GM23338 (cell line): ENCODE measurements at regions not wholly inside any gene's neighbourhood (a gene's known extent, or its start where the extent isn't known, plus 50 kb on each side); places are given as distances from the start of the nearest gene placed in this dataset.

Experiments
- ATAC-seq: fragments of 200-7000 bp; cut with Tn5 transposase; 3 replicates; pipeline ENCODE4 v1.9.1; 2020
- DNase-seq: peaks from one replicate; pipeline ENCODE4 v3.0.0-alpha.2; 2015; ENCODE audit warnings: low spot score
- H2AFZ ChIP-seq: fragments of 200-600 bp; sonication (generic); 2 replicates; pipeline ENCODE4 v1.8.0; 2016; ENCODE audit warnings: antibody characterized with exemption, mild to moderate bottlenecking, moderate library complexity
- H3F3A ChIP-seq: fragments of 200-600 bp; sonication (generic); replicated peaks from 2 replicates; pipeline ENCODE4 v1.8.0; 2017; ENCODE audit warnings: antibody characterized with exemption, mixed run types, low read depth
- H3K27ac ChIP-seq: fragments of 200-600 bp; sonication (generic); 2 replicates; pipeline ENCODE4 v1.6.1; 2016; ENCODE audit warnings: low read depth
- H3K27me3 ChIP-seq: fragments of 200-600 bp; sonication (generic); 2 replicates; pipeline ENCODE4 v1.8.0; 2016; ENCODE audit warnings: mild to moderate bottlenecking, mixed run types, moderate library complexity; ENCODE audit not compliant: insufficient read depth
- H3K36me3 ChIP-seq: fragments of 200-600 bp; sonication (generic); 2 replicates; pipeline ENCODE4 v1.8.0; 2016; ENCODE audit warnings: mild to moderate bottlenecking; ENCODE audit not compliant: insufficient read depth
- H3K4me1 ChIP-seq: fragments of 200-600 bp; sonication (generic); 2 replicates; pipeline ENCODE4 v1.8.0; 2016; ENCODE audit warnings: mild to moderate bottlenecking, moderate library complexity; ENCODE audit not compliant: insufficient read depth
- H3K4me2 ChIP-seq: fragments of 200-600 bp; sonication (generic); 2 replicates; pipeline ENCODE4 v1.7.1; 2017; ENCODE audit warnings: mixed run types
- H3K4me3 ChIP-seq: fragments of 200-600 bp; sonication (generic); 2 replicates; pipeline ENCODE4 v1.6.1; 2016; ENCODE audit warnings: mixed run types
- H3K79me2 ChIP-seq: fragments of 200-600 bp; sonication (generic); replicated peaks from 2 replicates; pipeline ENCODE4 v1.8.0; 2017; ENCODE audit warnings: mild to moderate bottlenecking; ENCODE audit not compliant: insufficient read depth
- H3K9me2 ChIP-seq: fragments of 200-600 bp; sonication (generic); 2 replicates; pipeline ENCODE4 v1.8.0; 2017; ENCODE audit not compliant: insufficient read depth
- H4K20me1 ChIP-seq: fragments of 200-600 bp; sonication (generic); replicated peaks from 2 replicates; pipeline ENCODE4 v1.8.0; 2017; ENCODE audit warnings: mild to moderate bottlenecking; ENCODE audit not compliant: insufficient read depth
- H3K27ac Mint-ChIP-seq: 2 replicates; pipeline ENCODE4 v1.8.0; 2020; ENCODE audit warnings: inconsistent platforms, mild to moderate bottlenecking, moderate library complexity, mixed read lengths
- H3K27me3 Mint-ChIP-seq: 3 replicates; pipeline ENCODE4 v1.8.0; 2022; ENCODE audit warnings: low read depth, mild to moderate bottlenecking, moderate library complexity, mixed read lengths, inconsistent platforms; ENCODE audit not compliant: insufficient read depth, poor library complexity
- H3K36me3 Mint-ChIP-seq: 3 replicates; pipeline ENCODE4 v1.8.0; 2021; ENCODE audit warnings: low read depth, mild to moderate bottlenecking, inconsistent platforms, moderate library complexity, mixed read lengths
- H3K4me1 Mint-ChIP-seq: 3 replicates; pipeline ENCODE4 v1.8.0; 2020; ENCODE audit warnings: mild to moderate bottlenecking, inconsistent platforms, mixed read lengths
- H3K4me3 Mint-ChIP-seq: 3 replicates; pipeline ENCODE4 v1.8.0; 2021; ENCODE audit warnings: moderate library complexity, mild to moderate bottlenecking, inconsistent platforms, mixed read lengths
- H3K9me3 Mint-ChIP-seq: 3 replicates; pipeline ENCODE4 v1.8.0; 2020; ENCODE audit warnings: moderate library complexity, mild to moderate bottlenecking, inconsistent platforms, mixed read lengths
- CREB1 ChIP-seq: fragments of 250-450 bp; sonication (Bioruptor Pico); IDR thresholded peaks from 2 replicates; pipeline ENCODE4 v1.5.0; 2020; ENCODE audit warnings: low read depth, mild to moderate bottlenecking, moderate library complexity
- CTCF ChIP-seq, 2 experiments: fragments of 200-600 bp in 1 of 2; sonication (generic) in 1 of 2; conservative IDR thresholded peaks; 2 replicates each; pipeline versions ENCODE4 v1.5.1 to v1.6.1; 2016 to 2017; ENCODE audit warnings: antibody characterized with exemption in 2 of 2, low read depth in 2 of 2, mild to moderate bottlenecking in 2 of 2, moderate library complexity in 1 of 2
- EZH2 ChIP-seq: fragments of 200-600 bp; sonication (generic); IDR thresholded peaks from one replicate; pipeline ENCODE4 v1.8.0; 2017; ENCODE audit warnings: antibody characterized with exemption, mild to moderate bottlenecking, low read depth; ENCODE audit not compliant: unreplicated experiment
- EZH2phosphoT487 ChIP-seq: fragments of 200-600 bp; sonication (generic); IDR thresholded peaks from one replicate; pipeline ENCODE4 v1.8.1; 2018; ENCODE audit warnings: antibody characterized with exemption; ENCODE audit not compliant: unreplicated experiment
- JUNB ChIP-seq: IDR thresholded peaks from one replicate; pipeline ENCODE4 v1.6.1; 2016; ENCODE audit warnings: antibody characterized with exemption; ENCODE audit not compliant: unreplicated experiment
- NANOG ChIP-seq: IDR thresholded peaks from 2 replicates; pipeline ENCODE4 v1.6.1; 2016; ENCODE audit warnings: antibody characterized with exemption, borderline replicate concordance
- POLR2AphosphoS5 ChIP-seq: IDR thresholded peaks from 2 replicates; pipeline ENCODE4 v1.6.1; 2016; ENCODE audit warnings: antibody characterized with exemption, low read depth
- REST ChIP-seq: IDR thresholded peaks from one replicate; pipeline ENCODE4 v1.6.1; 2018; ENCODE audit warnings: antibody characterized with exemption; ENCODE audit not compliant: unreplicated experiment
- ZNF114 ChIP-seq: fragments of 250-450 bp; sonication (Bioruptor Pico); IDR thresholded peaks from 2 replicates; pipeline ENCODE4 v1.5.0; 2020; ENCODE audit warnings: mild to moderate bottlenecking, moderate library complexity
- ZNF331 ChIP-seq: fragments of 250-450 bp; sonication (Bioruptor Pico); IDR thresholded peaks from 2 replicates; pipeline ENCODE4 v1.5.0; 2020; ENCODE audit warnings: low read depth, mild to moderate bottlenecking, moderate library complexity
- ZNF462 ChIP-seq: fragments of 250-450 bp; sonication (Bioruptor Pico); IDR thresholded peaks from 2 replicates; pipeline ENCODE4 v1.5.0; 2020; ENCODE audit warnings: mild to moderate bottlenecking, moderate library complexity

- TF ChIP-seq CREB1 (CRISPR knock-in tag) (no peak), EZH2 (no peak), ZNF331 (CRISPR knock-in tag) (no peak), POLR2AphosphoS5 (no peak), REST (no peak), CTCF (conservative IDR thresholded peaks at IDR 0.05; ENCODE audit: low read depth in 2 of 2) (no peak), JUNB (no peak), EZH2phosphoT487 (no peak), ZNF462 (CRISPR knock-in tag) (no peak), NANOG (no peak), ZNF114 (no peak)
- H3K79me2 ChIP-seq = no peaks in the 10 kb centered on the region
- H2AFZ ChIP-seq = no peak overlapping the region
- H3K36me3 ChIP-seq = no peaks in the 10 kb centered on the region
- ATAC-seq (no peak), DNase-seq (no peak)
- H3K9me2 ChIP-seq = peaks cover 16% of the 10 kb centered on the region; the same call in 1 of the 2 replicates
- no peaks in the 10 kb centered on the region for H3K4me1 Mint-ChIP-seq
- 0 out of 2 replicates have a peak, but pooled peaks cover 7% of the 10 kb centered on the region for H3K4me1 ChIP-seq
- no peak overlapping the region for H3K4me2 ChIP-seq
- H3K4me3 Mint-ChIP-seq = no peak overlapping the region
- no peaks in the 10 kb centered on the region; the same call in 2 of the 3 replicates for H3K9me3 Mint-ChIP-seq
- H3K4me3 ChIP-seq = no peak overlapping the region
- no peaks in the 10 kb centered on the region for H3F3A ChIP-seq
- H3K27ac Mint-ChIP-seq = no peak overlapping the region
- no peaks in the 10 kb centered on the region for H3K36me3 Mint-ChIP-seq
- no peaks in the 10 kb centered on the region for H4K20me1 ChIP-seq
- H3K27ac ChIP-seq = no peak overlapping the region
- H3K27me3 Mint-ChIP-seq = no peaks in the 10 kb centered on the region
- no peaks in the 10 kb centered on the region for H3K27me3 ChIP-seq
Observed at GRCh38 chr16:64669573-64669972, 452.3 kb downstream of the CDH11 start.
